SU-DHL-6 (cell line): ENCODE measurements at regions not wholly inside any gene's neighbourhood (a gene's known extent, or its start where the extent isn't known, plus 50 kb on each side); places are given as distances from the start of the nearest gene placed in this dataset.

Experiments used
- H2AFZ ChIP-seq: fragments of 200-600 bp; sonication (generic); 2 replicates; pipeline ENCODE4 v1.6.1; 2014; ENCODE audit warnings: low read depth, mild to moderate bottlenecking, moderate library complexity, mixed read lengths, antibody characterized with exemption, low read length; ENCODE audit not compliant: severe bottlenecking
- H3F3A ChIP-seq: fragments of 200-600 bp; shearing (Covaris generic); 2 replicates; pipeline ENCODE4 v1.6.0; 2016; ENCODE audit warnings: antibody characterized with exemption, mild to moderate bottlenecking; ENCODE audit not compliant: insufficient read depth
- H3K27ac ChIP-seq: fragments of 200-600 bp; sonication (generic); 2 replicates; pipeline ENCODE4 v1.5.1; 2016; ENCODE audit warnings: low read depth, mild to moderate bottlenecking, low read length, moderate library complexity, mixed read lengths
- H3K27me3 ChIP-seq: fragments of 200-600 bp; sonication (generic), shearing (Covaris generic); 2 replicates; pipeline ENCODE4 v1.6.0; 2014; ENCODE audit warnings: mild to moderate bottlenecking, low read length
- H3K36me3 ChIP-seq: fragments of 200-600 bp; sonication (generic); 2 replicates; pipeline ENCODE4 v1.6.1; 2014; ENCODE audit warnings: mild to moderate bottlenecking, low read length, mixed read lengths
- H3K4me2 ChIP-seq: fragments of 300-600, 200-600 bp; shearing (Covaris generic), sonication (generic); 2 replicates; pipeline ENCODE4 v1.6.0; 2014; ENCODE audit warnings: low read length, low read depth, mild to moderate bottlenecking; ENCODE audit not compliant: poor library complexity, severe bottlenecking
- H3K4me3 ChIP-seq: fragments of 200-600 bp; sonication (generic); 2 replicates; pipeline ENCODE4 v1.5.1; 2014; ENCODE audit warnings: antibody characterized with exemption, low read length, mild to moderate bottlenecking, mixed read lengths; ENCODE audit not compliant: insufficient read depth, poor library complexity, severe bottlenecking
- H3K79me2 ChIP-seq: fragments of 200-600 bp; sonication (generic); 2 replicates; pipeline ENCODE4 v1.6.1; 2014; ENCODE audit warnings: mild to moderate bottlenecking, low read length, moderate library complexity; ENCODE audit not compliant: insufficient read depth
- H3K9ac ChIP-seq: fragments of 200-600 bp; sonication (generic); 2 replicates; pipeline ENCODE4 v1.7.0; 2014; ENCODE audit warnings: mild to moderate bottlenecking, low read length
- H3K9me2 ChIP-seq: fragments of 200-600 bp; sonication (generic); replicated peaks from 2 replicates; pipeline ENCODE4 v1.6.1; 2014; ENCODE audit warnings: low read length; ENCODE audit not compliant: insufficient read depth
- H3K9me3 ChIP-seq: fragments of 200-600 bp; sonication (generic); 2 replicates; pipeline ENCODE4 v1.6.1; 2014; ENCODE audit warnings: low read length, mixed read lengths; ENCODE audit not compliant: insufficient read depth
- H4K20me1 ChIP-seq: fragments of 200-600 bp; sonication (generic); 2 replicates; pipeline ENCODE4 v1.6.1; 2014; ENCODE audit warnings: low read depth, mild to moderate bottlenecking, antibody characterized with exemption, low read length, moderate library complexity, mixed read lengths
- EZH2phosphoT487 ChIP-seq: fragments of 200-600 bp; sonication (generic), shearing (Covaris generic); conservative IDR thresholded peaks from 2 replicates; pipeline ENCODE4 v1.6.1; 2018; ENCODE audit warnings: mild to moderate bottlenecking, antibody characterized with exemption, low read length, moderate library complexity, mixed read lengths
- TF ChIP-seq, protein P1 (sequence below): fragments of 200-600 bp; sonication (generic); IDR thresholded peaks from one replicate; pipeline ENCODE4 v1.5.1; 2017; ENCODE audit warnings: antibody characterized with exemption, mild to moderate bottlenecking, low read length, moderate library complexity; ENCODE audit not compliant: insufficient read depth, poor library complexity, severe bottlenecking

DNA sequence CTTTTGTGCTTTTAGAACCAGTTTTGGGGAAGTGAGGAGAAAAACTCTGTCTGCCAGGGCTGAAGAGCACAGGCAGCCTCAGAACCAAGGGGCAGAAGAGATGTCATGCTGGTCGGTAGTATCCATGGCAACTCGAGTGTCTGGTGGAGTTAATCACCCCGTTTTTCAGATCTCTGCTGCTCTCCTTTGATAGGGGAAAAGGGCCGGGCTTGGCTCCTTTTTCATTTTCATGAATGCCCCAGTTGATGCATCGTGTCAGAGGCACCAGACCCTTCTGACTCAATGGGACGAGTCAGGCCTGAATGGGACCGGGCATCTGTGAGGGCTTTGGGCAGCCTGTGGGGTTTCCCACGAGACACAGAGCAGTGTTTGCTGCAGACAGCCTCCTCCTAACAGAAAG, 304.6 kb downstream of the ABCC12 start:
- Histone ChIP-seq H3K27me3 (no peaks in the 10 kb centered on the region), H3K4me3 (no peak overlapping the region), H3K4me2 (no peak overlapping the region), H3K9ac (no peak overlapping the region), H2AFZ (no peak overlapping the region), H3K36me3 (no peaks in the 10 kb centered on the region), H4K20me1 (no peaks in the 10 kb centered on the region), H3K27ac (no peak overlapping the region), H3K9me2 (no peaks in the 10 kb centered on the region), H3K79me2 (no peaks in the 10 kb centered on the region), H3F3A (no peaks in the 10 kb centered on the region), H3K9me3 (no peaks in the 10 kb centered on the region)
- TF ChIP-seq EZH2phosphoT487 = no peak
- TF ChIP-seq, protein P1, sequence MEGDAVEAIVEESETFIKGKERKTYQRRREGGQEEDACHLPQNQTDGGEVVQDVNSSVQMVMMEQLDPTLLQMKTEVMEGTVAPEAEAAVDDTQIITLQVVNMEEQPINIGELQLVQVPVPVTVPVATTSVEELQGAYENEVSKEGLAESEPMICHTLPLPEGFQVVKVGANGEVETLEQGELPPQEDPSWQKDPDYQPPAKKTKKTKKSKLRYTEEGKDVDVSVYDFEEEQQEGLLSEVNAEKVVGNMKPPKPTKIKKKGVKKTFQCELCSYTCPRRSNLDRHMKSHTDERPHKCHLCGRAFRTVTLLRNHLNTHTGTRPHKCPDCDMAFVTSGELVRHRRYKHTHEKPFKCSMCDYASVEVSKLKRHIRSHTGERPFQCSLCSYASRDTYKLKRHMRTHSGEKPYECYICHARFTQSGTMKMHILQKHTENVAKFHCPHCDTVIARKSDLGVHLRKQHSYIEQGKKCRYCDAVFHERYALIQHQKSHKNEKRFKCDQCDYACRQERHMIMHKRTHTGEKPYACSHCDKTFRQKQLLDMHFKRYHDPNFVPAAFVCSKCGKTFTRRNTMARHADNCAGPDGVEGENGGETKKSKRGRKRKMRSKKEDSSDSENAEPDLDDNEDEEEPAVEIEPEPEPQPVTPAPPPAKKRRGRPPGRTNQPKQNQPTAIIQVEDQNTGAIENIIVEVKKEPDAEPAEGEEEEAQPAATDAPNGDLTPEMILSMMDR = no peak

DNA sequence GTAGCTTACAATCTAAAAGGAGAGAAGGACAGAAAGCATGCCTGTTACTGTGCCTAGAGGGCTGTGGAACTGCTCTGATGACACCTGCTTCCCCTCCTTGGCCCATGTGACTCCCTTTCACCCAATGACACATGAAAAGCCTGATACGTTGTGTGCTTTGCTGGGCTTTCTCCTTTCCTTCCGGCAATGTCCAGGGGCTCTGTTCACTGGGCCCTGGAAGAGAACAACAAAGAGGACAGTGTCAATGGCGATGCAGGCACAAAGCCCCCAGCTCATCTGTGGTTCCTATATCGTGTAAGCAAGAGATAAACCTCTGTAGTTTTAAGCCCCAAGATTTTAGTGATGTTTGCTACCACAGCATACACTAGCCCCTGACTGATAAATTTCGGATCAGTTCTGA, 306.1 kb downstream of the ABCC12 start:
- Histone ChIP-seq H3K9me3 (no peaks in the 10 kb centered on the region), H3F3A (no peaks in the 10 kb centered on the region), H3K36me3 (no peaks in the 10 kb centered on the region), H3K4me3 (no peak overlapping the region), H3K9me2 (no peaks in the 10 kb centered on the region), H3K4me2 (no peak overlapping the region), H2AFZ (no peak overlapping the region), H3K27ac (no peak overlapping the region), H3K9ac (no peak overlapping the region), H4K20me1 (no peaks in the 10 kb centered on the region), H3K79me2 (no peaks in the 10 kb centered on the region), H3K27me3 (no peaks in the 10 kb centered on the region)
- no peak for TF ChIP-seq EZH2phosphoT487
- TF ChIP-seq, protein P1 = no peak

DNA sequence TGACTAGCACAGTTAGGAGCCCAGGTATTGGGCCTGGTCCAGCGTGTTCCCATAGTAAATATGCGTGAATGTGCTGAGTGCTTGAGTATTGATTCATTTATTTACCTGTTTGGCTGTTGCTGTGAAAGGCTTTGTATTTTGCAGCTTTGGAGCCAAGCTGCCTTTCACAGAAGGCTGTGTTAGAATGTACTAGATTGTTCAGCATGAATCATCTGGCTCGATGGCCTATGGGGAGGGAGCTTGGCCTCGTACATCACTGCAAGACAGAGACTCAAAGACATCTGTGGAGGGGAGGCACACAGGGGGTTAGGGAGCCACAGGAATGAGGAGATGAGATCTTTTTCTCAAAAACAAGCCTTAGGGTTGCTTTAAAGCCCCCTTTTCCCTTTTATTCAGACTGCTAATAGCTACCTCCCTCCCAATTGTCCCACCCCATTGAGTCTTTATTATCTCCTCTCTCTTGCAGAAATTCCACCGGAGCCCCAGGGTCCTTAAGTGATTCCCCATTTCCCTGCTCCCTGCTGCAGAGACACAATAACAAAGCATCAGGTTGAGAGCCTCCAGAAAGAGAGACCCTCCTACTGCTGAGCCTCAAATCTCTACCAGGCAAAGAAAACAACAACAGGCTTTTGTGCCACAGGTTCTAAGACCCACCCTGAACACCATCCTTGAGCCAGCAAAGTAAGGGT, 307.2 kb downstream of the ABCC12 start:
- no peaks in the 10 kb centered on the region for H3K9me3 ChIP-seq
- H2AFZ ChIP-seq = no peak overlapping the region
- H3K27me3 ChIP-seq = no peaks in the 10 kb centered on the region
- no peaks in the 10 kb centered on the region for H3K9me2 ChIP-seq
- H3K4me2 ChIP-seq = no peak overlapping the region
- H4K20me1 ChIP-seq = no peaks in the 10 kb centered on the region
- TF ChIP-seq, protein P1 = no peak
- TF ChIP-seq EZH2phosphoT487 = no peak
- H3K36me3 ChIP-seq = no peaks in the 10 kb centered on the region
- no peak overlapping the region for H3K27ac ChIP-seq
- H3F3A ChIP-seq = no peaks in the 10 kb centered on the region
- no peaks in the 10 kb centered on the region for H3K79me2 ChIP-seq
- no peak overlapping the region for H3K9ac ChIP-seq
- H3K4me3 ChIP-seq = no peak overlapping the region
